ENCODE measurements at regions not wholly inside any gene's neighbourhood (a gene's known extent, or its start where the extent isn't known, plus 50 kb on each side); places are given as distances from the start of the nearest gene placed in this dataset.

- TF ChIP-seq CTCF (conservative IDR thresholded peaks at IDR 0.05; ENCODE audit: low read depth in 2 of 2) (no peak), CREB1 (CRISPR knock-in tag; IDR thresholded peaks at IDR 0.05; ENCODE audit: low read depth) (no peak), POLR2AphosphoS5 (IDR thresholded peaks at IDR 0.05; ENCODE audit: low read depth) (no peak), EZH2phosphoT487 (IDR thresholded peaks at IDR 0.05; ENCODE audit: unreplicated experiment) (no peak), ETS1 (IDR thresholded peaks at IDR 0.05) (no peak), REST (IDR thresholded peaks at IDR 0.05; ENCODE audit: unreplicated experiment) (no peak), EZH2 (IDR thresholded peaks at IDR 0.05; ENCODE audit: low read depth, unreplicated experiment) (no peak)
Measured at GRCh38 chr11:128055576-128056217, 531.7 kb downstream of the ETS1 start.

Measured in GM23338 (cell line).